B cell (primary cell): ENCODE measurements at regions not wholly inside any gene's neighbourhood (a gene's known extent, or its start where the extent isn't known, plus 50 kb on each side); places are given as distances from the start of the nearest gene placed in this dataset.

ENCODE experiments used
- ATAC-seq: fragments of 200-7000 bp; cut with Tn5 transposase; one replicate; pipeline ENCODE4 v1.10.0; 2021; ENCODE audit warnings: low read depth, mild to moderate bottlenecking, moderate number of reproducible peaks, moderate library complexity
- CTCF ChIA-PET: fragments of 350-600 bp; sonication (Branson Sonifier 250); formaldehyde crosslinking; loops from one replicate; lab custom pipeline; 2021; ENCODE audit warnings: antibody characterized with exemption, inconsistent platforms; lab: Charles Lee
- POLR2A ChIA-PET: fragments of 350-600 bp; sonication (Branson Sonifier 250); formaldehyde crosslinking; loops from one replicate; lab custom pipeline; 2021; ENCODE audit warnings: antibody characterized with exemption; lab: Charles Lee
- DNase-seq: peaks from one replicate; pipeline ENCODE4 v3.0.0; 2013
- H2AFZ ChIP-seq: 2 replicates; pipeline ENCODE4 v1.6.1; 2012; ENCODE audit warnings: mild to moderate bottlenecking, low read depth, low read length; ENCODE audit not compliant: insufficient read depth, poor library complexity, severe bottlenecking
- H3K27ac ChIP-seq, 2 donors: 1 replicate in 1 of 2; 2 replicates in 1 of 2; pipeline ENCODE4 v1.5.1; 2012 to 2013; ENCODE audit warnings: low read length in 2 of 2, mild to moderate bottlenecking in 2 of 2, moderate library complexity in 1 of 2
- H3K27me3 ChIP-seq, 4 experiments: fragments of 200-600 bp in 1 of 4; sonication (generic) in 1 of 4; replicated peaks in 1 of 4; 1 replicate in 2 of 4; 2 replicates in 2 of 4; pipeline versions ENCODE4 v1.6.1 to v1.7.0; 2013 to 2016; ENCODE audit warnings: low read length in 3 of 4, mild to moderate bottlenecking in 2 of 4, mixed read lengths in 1 of 4, moderate library complexity in 1 of 4; ENCODE audit not compliant: insufficient read depth in 4 of 4, control insufficient read depth in 3 of 4; ENCODE audit errors: control extremely low read depth in 1 of 4
- H3K36me3 ChIP-seq, 2 experiments: replicated peaks in 1 of 2; 1 replicate in 1 of 2; 2 replicates in 1 of 2; pipeline versions ENCODE4 v1.6.1 to v1.7.1; 2013; ENCODE audit warnings: low read length in 1 of 2; ENCODE audit not compliant: insufficient read depth in 2 of 2, control insufficient read depth in 1 of 2; ENCODE audit errors: control extremely low read depth in 1 of 2, extremely low read depth in 1 of 2
- H3K4me1 ChIP-seq, 2 donors: fragments of 200-600 bp in 1 of 2; sonication (generic) in 1 of 2; 1 replicate in 1 of 2; 2 replicates in 1 of 2; pipeline versions ENCODE4 v1.5.1 to v1.6.1; 2013 to 2017; ENCODE audit warnings: low read length in 2 of 2; ENCODE audit not compliant: control insufficient read depth in 2 of 2, insufficient read depth in 2 of 2
- H3K4me2 ChIP-seq: replicated peaks from 2 replicates; pipeline ENCODE3; 2012; ENCODE audit warnings: mild to moderate bottlenecking, low read depth, low read length; ENCODE audit not compliant: poor library complexity, severe bottlenecking
- H3K4me3 ChIP-seq, 5 experiments: fragments of 200-600 bp in 1 of 5; sonication (generic) in 1 of 5; 1 replicate in 3 of 5; 2 replicates in 2 of 5; pipeline versions ENCODE4 v1.5.1 to v1.7.0; 2011 to 2016; ENCODE audit warnings: low read length in 4 of 5, mild to moderate bottlenecking in 4 of 5, low read depth in 2 of 5, control low read depth in 1 of 5, moderate library complexity in 1 of 5; ENCODE audit not compliant: insufficient read depth in 1 of 5; ENCODE audit errors: control extremely low read depth in 1 of 5, extremely low read depth in 1 of 5
- H3K79me2 ChIP-seq: fragments of 200-600 bp; sonication (generic); one replicate; pipeline ENCODE4 v1.6.0; 2016; ENCODE audit warnings: low read length; ENCODE audit not compliant: control insufficient read depth, insufficient read depth
- H3K9ac ChIP-seq: fragments of 200-600 bp; sonication (generic); 2 replicates; pipeline ENCODE4 v1.6.1; 2017; ENCODE audit warnings: mild to moderate bottlenecking, low read length, moderate library complexity
- H3K9me3 ChIP-seq, 3 donors: one replicate each; pipeline versions ENCODE4 v1.6.1 to v1.7.1; 2013; ENCODE audit warnings: low read length in 2 of 3; ENCODE audit not compliant: control insufficient read depth in 2 of 3, insufficient read depth in 1 of 3; ENCODE audit errors: control extremely low read depth in 1 of 3
- H4K20me1 ChIP-seq: 2 replicates; pipeline ENCODE4 v1.6.0; 2012; ENCODE audit warnings: mild to moderate bottlenecking, low read length; ENCODE audit not compliant: insufficient read depth, control insufficient read depth, poor library complexity, severe bottlenecking
- H3K27ac Mint-ChIP-seq: one replicate; pipeline ENCODE4 v1.8.0; 2021; ENCODE audit warnings: mixed read lengths
- H3K27me3 Mint-ChIP-seq: one replicate; pipeline ENCODE4 v1.8.0; 2021; ENCODE audit warnings: mixed read lengths
- H3K4me1 Mint-ChIP-seq: one replicate; pipeline ENCODE4 v1.8.0; 2021; ENCODE audit warnings: mixed read lengths
- H3K4me3 Mint-ChIP-seq: one replicate; pipeline ENCODE4 v1.8.0; 2021; ENCODE audit warnings: mixed read lengths
- H3K9me3 Mint-ChIP-seq: one replicate; pipeline ENCODE4 v1.8.0; 2022; ENCODE audit warnings: mixed read lengths; ENCODE audit not compliant: insufficient read depth
- CTCF ChIP-seq: fragments of 200-600 bp; IDR thresholded peaks from one replicate; pipeline ENCODE4 v1.8.0; 2022; ENCODE audit warnings: antibody characterized with exemption, mild to moderate bottlenecking
- EZH2 ChIP-seq: IDR thresholded peaks from 2 replicates; pipeline ENCODE4 v1.6.1; 2012; ENCODE audit warnings: borderline replicate concordance, low read depth, mild to moderate bottlenecking, moderate library complexity, low read length; ENCODE audit not compliant: insufficient read depth, poor library complexity, severe bottlenecking
- WGBS: methylation state at CpG from one replicate; pipeline ENCODE4 v1.1.5; 2013; ENCODE audit warnings: missing lambda C conversion rate; ENCODE audit not compliant: insufficient coverage; 5-methylcytosine and 5-hydroxymethylcytosine counted together
- intact Hi-C: fragments of 100-400 bp; cut with micrococcal nuclease; formaldehyde crosslinking; loops from one replicate; pipeline ENCODE4 v1.10.0; 2022

- Histone ChIP-seq H3K27me3 (no peaks in the 10 kb centered on the region), H4K20me1 (no peaks in the 10 kb centered on the region), H3K4me1 (no peaks in the 10 kb centered on the region), H3K4me2 (no peak overlapping the region), H3K27ac (no peak overlapping the region), H3K9ac (no peak overlapping the region), H3K4me3 (no peak overlapping the region), H3K9me3 (no peaks in the 10 kb centered on the region), H2AFZ (no peak overlapping the region), H3K36me3 (no peaks in the 10 kb centered on the region), H3K79me2 (no peaks in the 10 kb centered on the region)
- no peak for DNase-seq
- no peak for ATAC-seq
- Mint-ChIP-seq H3K4me3 (no peak overlapping the region), H3K27ac (no peak overlapping the region), H3K4me1 (no peaks in the 10 kb centered on the region), H3K27me3 (no peaks in the 10 kb centered on the region), H3K9me3 (peaks cover 7% of the 10 kb centered on the region)
- intact Hi-C loops: no loop called here
- no CpG with 5 or more reads among the region's 3 CpGs for WGBS
- ChIA-PET CTCF (no interaction called here), POLR2A (no interaction called here)
- TF ChIP-seq CTCF: no peak
- no peak for TF ChIP-seq EZH2
These were observed 365.3 kb downstream of the TDRD15 start for GRCh38 chr2:21489080-21489479.

GRCh38 chr2:21498016-21498415 lies 374.2 kb downstream of the TDRD15 start:
- ChIA-PET POLR2A (no interaction called here), CTCF (no interaction called here)
- Histone ChIP-seq H2AFZ (no peak overlapping the region), H3K4me2 (no peak overlapping the region), H3K4me1 (no peaks in the 10 kb centered on the region), H3K9ac (no peak overlapping the region), H4K20me1 (no peaks in the 10 kb centered on the region), H3K79me2 (no peaks in the 10 kb centered on the region), H3K4me3 (no peak overlapping the region), H3K27ac (no peak overlapping the region), H3K27me3 (no peaks in the 10 kb centered on the region), H3K36me3 (no peaks in the 10 kb centered on the region), H3K9me3 (peaks cover 0 to 4% (median 0%) of the 10 kb centered on the region in 3 donors)
- intact Hi-C loops: no loop called here
- no peak overlapping the region for H3K27ac Mint-ChIP-seq
- no peaks in the 10 kb centered on the region for H3K9me3 Mint-ChIP-seq
- no peak for DNase-seq
- TF ChIP-seq EZH2 (no peak), CTCF (no peak)
- no peak overlapping the region for H3K4me3 Mint-ChIP-seq
- no CpG with 5 or more reads among the region's 4 CpGs for WGBS
- H3K27me3 Mint-ChIP-seq: no peaks in the 10 kb centered on the region
- no peaks in the 10 kb centered on the region for H3K4me1 Mint-ChIP-seq
- ATAC-seq: no peak
